NCI-H2081 (cell line): ENCODE measurements at regions not wholly inside any gene's neighbourhood (a gene's known extent, or its start where the extent isn't known, plus 50 kb on each side); places are given as distances from the start of the nearest gene placed in this dataset.
A peak's percentile ranks its signal among the peaks of the same experiment; 100 is the strongest.
"Not testable (repeated sequence)": the region's sequence is repeated elsewhere in the genome, so short reads cannot be mapped to it uniquely, and the experiment has no call there.

Source experiments
- DNase-seq, 2 experiments: peaks; one replicate each; lab custom pipeline; 2025; lab: John Stamatoyannopoulos, UW

DNA sequence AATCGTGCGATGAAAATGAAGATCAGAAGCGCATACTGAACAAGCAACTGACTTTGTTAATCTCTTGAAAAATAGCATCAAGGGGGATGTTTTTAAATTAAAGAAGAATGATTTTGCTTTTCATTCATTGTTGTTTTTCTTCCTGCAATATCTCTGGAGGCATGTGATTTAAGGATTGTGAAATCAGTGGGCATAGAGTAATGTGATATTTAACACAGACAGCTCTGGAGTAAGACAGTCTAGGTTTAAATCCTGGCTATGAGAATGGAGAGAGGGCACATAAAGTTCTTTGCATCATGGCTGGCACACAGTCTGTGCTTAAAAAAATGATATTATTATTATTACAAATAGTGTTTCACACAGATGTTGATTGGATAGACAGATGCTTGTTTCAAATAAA is 243.1 kb upstream of the NBEA start:
- DNase-seq: no peak

DNA sequence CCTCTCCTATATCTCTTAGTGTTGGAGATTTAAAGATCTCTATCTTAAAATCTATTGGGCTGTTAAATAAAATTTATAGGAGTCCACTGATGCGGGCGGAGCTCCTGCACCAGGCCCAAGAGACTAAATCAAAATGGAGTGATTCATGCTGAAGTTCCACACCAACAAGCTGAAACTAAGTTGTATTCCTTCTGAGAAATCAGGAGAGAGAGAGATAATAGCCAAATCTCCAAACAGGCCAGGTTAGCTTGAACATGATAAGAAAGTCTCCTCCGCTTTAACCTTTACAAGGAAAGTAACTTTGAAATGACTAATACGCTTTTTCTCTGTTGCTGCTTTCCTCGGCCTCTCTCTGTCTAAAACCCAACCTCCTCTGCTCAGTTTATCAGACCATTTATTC is 241.9 kb upstream of the NBEA start:
- DNase-seq: no peak

DNA sequence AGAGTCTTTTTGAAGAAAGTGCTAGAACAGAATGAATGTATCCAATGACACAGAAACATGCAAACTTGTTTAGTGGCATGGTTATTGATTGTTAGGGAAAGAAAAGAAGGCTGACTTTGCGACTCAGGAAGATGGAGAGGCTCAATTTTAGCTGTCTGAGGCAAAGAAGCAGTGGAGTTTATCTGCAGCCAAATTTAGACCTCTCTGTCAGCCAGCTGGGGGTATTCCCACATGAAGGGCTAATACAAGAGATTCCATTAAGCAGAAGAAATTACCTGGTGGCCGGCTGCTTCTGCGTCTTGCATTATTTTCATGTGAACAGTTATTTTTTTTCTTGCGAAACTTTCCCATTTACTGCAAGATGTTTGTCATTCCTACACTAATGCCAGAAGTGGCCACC is 240.2 kb upstream of the NBEA start:
- DNase-seq: no peak

DNA sequence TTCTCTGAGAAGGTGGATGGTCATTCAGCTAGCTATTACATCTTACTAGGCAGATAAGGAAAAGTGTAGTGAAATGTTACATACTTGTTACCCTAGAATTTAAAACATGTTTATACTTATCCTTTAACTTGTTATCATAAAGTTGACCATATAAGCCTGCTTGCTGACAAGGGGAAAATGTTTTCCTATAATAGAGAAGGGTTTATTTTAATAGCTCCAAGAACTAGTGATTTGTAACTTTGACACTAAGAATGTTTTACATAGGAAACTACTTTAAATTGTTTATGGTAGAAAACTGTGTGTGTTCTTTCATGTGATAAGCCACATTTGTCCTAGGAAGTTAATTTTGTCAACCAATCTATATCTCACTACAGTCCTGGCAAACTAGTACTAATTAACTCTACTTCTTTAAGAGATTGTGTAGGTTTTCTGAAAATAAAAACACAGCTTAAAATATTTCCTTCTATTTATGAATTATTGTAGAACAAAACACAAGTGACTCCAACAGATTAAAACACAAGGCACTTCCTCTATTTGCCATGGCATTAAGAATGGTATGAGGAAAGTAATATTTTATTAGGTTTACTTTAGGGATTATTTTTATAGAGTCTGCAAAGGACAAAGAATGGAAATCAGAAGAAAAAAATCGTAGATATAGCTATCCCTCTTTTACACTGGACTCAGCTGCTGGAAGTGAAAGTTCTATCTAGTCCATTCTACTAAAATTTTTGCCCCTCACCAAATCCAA is 233.3 kb upstream of the NBEA start:
- DNase-seq: no peak

DNA sequence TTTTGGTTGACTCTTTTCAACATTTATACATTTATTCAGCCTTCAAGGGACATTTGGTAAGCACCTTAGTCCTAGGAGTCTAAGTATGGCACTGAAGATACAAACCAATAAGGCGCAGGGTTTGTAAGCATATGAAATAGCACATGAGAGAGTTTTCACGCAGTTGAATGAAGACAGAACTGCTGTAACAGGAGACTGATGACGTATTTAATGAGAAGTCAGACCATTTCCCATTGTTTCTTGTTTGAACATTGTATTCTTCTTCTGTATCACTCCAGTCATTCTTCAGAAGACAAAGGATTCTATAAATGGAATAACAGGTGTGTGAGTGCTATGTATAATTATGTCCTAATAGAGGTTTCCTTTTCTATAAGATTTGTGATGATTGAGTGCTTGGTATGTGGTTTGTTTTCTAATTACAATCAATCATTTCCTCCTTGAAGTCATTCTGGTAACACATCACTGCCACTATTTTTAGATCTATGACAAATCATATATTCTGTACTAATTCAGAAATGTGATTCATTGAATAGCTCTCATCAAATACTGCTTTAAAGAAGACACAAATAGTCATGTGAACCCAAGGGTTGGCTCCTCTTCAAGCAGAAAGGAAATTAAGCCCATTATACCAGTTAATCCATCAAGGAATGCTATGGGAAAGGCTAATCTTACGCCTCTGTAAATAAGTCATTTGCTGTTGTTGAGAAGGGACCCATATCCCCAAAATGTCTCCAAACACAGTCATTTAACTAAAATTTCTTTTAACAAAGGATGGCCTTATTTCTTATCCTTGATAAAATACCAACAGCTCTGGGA is 222.8 kb upstream of the NBEA start:
- DNase-seq: peak; percentile 51 to 80

DNA sequence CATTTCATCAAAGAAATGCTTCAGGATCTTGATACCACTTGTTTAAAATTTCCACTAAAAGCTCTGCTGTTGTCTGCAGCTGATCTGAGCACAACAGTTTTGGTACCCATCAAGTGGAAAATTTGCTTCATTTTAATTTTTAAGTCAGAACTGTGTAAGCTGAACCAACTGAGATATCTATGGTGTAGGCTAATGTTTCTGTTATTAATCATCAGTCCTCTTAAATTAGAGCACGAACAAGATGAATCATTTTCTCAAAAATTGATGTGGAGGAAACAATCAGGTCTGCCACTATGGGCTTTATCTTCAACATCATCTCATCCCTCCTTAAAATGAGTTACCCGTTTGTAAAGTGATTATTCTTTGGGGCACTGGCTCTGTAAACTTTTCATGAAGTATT is 221.5 kb upstream of the NBEA start:
- no peak for DNase-seq

DNA sequence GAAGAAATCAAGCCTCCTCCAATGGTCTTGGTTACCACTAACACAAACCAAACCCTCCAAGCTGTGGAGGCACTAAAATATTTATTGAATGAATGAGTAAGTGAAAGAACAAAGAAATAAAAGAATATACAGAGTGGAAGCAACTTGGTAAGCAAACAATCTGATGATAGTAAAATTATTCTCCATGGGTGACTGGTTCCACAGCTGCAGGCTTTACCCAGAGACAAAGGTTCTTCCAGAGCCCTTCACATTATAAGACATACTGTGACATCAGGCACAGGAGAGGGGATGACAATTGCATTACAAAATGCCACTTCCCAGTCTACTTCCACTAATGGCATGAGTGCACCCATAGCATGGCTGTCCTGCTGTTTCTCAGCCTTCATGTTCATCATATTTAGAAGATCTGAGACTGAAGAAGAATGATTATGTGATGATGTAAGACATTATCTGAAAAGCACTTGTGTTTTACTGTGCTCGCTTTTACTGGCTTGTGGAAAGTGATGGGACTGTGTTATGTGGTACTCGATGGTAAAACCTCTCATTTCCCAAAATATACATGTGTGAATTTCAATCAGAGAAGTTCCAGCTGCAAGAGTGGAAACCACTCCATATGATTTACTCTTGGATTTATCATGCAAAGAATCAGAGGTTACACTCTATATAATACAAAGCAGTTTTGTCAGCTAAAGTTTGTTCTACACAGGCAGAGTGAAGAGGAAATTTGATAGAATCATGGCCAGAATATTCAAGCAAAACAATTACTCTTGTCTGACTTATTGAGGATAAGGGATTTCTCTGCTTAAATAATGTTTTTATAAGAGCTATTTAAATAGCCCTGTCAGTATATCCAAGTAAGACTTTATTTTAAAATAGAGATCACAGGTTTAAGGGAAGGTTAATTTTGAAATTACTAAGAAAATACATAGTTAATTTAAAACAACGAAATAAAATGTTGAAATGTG is 220.2 kb upstream of the NBEA start:
- no peak for DNase-seq

DNA sequence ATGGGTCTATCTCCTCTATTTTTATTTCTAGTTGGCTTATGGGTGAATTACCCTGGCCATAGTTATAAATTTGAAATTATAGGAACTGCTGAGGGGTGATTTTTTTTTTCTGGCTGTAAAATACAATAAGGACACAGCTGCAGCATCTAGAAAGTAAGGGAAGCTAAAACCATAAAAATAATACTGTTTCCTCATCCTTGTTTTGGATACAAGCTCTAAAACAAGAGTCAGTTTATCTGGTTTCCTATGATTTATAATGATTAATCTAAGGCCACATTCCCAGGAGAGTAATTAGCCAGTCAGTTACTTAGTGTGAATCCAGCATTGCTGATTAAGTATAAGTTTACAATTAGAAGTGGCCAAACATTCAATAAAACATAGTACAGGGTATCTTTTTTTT is 219.1 kb upstream of the NBEA start:
- no peak for DNase-seq

DNA sequence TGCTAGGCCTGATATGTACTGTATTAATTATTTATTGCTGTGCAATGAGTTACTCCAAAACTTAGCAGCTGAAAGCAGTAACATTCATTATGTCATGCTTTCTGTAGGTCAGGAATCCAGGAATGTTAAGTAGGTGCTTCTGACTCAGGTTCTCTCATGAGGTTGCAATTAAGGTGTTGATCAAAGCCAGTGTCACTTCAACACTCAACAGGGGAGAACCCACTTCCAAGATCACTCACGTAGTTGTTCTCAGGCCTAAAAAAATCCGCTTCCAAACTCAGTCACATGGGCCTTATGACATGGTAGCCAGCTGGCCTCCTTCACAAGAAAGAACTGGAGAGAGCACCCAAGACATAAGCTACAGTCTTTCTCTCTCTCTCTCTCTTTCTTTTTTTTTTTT is 211.1 kb upstream of the NBEA start:
- no peak for DNase-seq

DNA sequence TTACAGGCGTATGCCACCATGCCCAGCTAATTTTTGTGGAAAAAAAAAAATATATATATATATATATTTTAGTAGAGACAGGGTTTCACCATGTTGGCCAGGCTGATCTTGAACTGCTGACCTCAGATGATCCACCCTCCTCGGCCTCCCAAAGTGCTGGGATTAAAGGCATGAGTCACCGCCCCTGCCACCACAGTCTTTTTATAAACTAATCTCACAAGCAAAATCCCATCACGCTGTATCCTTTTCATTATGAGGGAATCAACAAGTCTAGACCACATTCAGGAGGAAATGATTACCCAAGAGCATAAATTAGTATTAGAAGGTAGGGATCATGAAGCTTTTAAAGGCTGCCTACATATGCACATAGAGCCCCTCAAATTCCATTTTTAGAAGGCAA is 210.6 kb upstream of the NBEA start:
- no peak for DNase-seq

DNA sequence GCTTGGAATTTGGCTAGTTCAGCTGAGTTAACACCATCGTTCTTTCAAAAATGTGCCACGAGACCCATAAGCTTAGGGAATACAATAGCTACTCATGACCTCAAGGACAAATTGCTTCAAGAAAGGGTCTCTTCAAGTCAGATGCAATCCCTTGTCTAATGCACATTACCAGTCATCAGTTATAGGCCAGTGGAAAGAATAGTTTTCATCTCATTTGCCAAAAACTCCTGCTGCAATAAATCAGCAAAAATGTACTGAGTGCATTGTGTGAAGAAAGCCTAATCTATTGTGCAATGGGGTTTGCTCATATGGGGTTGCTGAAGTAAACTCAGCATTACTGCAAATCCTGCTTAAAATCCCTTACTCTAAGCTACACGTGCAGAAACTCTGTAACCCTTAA is 208.3 kb upstream of the NBEA start:
- DNase-seq: no peak

DNA sequence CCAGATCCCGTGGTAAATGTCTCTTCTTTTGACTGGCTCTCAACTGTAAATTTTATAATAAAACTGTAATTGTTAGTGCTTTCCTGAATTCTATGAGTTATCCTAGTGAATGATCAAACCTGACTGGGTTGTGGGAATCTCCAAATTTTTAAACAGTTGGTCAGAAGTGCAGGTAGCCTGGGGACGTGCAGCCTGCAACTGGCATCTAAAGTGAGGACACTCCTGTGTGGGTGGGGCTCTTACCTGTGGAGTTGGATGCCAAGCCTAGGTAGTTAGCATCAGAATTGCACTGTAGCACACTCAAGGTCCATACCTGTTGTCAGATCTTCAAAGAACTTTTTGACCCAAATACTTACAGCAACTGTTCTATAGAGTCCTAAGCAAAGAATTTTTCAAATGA is 207.1 kb upstream of the NBEA start:
- no peak for DNase-seq

DNA sequence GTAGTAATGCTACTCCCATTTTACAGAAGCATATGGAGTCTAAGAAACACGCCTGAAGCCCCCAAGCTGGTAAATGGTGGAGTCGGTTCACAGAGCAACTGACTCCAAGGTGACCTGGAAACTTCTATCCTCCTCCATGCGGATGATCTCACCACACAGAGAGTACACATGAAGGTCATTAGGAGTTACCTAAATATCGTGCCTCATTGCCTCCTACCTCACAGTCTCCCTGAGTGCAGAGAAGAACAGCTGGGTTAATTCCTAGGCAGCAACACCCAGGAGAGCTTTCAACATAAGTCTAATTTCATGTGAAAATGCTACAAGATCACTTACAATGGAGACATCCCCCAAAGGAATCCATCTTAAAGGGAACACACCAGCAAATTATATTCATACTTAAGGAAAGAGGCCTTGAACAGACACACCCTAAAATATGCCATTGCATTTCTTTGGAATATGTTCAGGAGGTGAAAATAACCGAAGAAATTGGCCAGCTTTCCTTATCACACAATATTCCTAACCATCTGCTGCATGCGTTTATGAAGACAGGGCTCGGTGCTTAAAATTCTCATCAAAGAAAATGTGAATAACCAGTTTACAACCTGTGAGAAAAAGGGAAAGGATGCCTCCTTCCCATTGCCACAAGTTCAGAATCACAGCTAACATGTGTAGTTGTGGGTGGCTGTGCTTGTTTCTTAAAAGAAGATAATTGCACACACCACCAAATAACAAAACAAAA is 203.6 kb upstream of the NBEA start:
- peak in 1 of 2 experiments; percentile 10 for DNase-seq

DNA sequence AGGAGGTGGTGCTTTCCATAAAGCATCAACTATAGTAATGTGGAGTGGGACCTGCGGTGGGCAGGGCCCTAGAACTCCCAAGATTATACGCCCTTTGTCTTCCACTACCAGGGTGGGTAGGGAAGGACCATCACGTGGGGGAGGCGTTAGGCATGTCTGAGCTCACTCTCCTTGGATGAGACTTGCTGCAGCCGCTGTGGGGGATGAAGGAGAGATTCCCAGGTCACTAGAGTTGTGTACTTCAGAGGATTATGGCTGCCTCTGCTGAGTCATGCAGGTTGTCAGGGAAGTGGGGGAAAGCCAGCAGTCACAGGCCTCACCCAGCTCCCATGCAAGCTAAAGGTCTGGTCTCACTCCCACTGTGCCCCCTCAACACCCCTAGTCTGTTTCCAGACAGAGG is 195.0 kb upstream of the NBEA start:
- not testable (repeated sequence) for DNase-seq

DNA sequence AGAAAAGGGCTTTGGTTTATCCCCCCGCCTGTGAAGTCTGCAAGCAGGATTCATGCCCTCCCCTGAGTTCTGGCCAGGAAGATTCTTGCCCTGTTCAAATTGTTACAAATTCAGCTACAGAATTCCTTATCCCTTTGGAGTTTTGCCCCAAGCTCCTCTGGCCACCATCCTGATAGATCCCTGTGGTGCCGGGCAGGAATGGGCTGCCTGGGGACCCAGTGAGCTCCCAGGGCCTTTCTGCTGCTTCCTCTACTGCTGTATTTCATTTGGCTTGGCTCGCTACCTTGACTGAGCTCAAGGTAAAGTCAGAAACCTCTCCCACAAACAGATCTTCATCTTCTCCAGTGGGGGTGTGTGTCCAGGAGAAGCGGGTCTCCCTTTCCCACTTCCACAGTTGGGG is 194.6 kb upstream of the NBEA start:
- no peak for DNase-seq

DNA sequence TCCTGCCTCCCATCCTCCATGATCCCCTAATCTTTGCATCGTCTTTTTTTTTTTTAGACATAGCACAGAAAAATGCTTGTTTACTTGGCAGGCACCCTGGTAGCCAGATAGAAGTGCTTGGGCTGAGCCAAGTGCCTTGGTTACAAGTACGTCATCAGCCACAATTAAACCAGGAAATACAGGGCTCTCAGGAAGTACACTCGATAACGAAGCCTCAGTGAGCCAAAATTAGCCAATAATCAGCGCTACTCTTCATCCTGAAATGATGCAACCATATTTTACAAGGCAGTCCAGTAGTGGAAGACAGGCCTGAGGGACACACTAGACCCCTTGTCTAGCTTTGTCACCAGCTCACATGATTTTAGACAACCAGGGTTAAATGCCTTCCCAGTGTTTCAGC is 194.0 kb upstream of the NBEA start:
- peak in 1 of 2 experiments; percentile 42 for DNase-seq

DNA sequence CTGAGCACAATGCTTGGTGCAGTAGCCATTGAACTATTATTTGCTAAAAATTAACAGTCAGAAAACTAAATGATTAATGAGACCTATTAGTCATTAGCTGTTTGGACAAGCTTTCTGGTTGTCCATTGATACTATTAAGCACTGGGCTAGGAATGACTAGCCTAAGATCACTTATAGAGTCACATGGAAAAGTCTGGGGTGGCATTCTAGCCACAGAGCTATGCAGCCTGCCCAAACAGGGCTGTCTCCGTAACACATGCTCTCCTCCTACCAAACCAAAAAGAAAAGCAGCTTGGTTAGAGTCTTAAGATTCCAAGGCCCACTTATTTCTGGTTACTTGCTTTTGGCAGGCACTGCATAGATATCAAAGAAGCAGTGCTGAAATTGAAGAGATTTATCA is 193.5 kb upstream of the NBEA start:
- DNase-seq: no peak

DNA sequence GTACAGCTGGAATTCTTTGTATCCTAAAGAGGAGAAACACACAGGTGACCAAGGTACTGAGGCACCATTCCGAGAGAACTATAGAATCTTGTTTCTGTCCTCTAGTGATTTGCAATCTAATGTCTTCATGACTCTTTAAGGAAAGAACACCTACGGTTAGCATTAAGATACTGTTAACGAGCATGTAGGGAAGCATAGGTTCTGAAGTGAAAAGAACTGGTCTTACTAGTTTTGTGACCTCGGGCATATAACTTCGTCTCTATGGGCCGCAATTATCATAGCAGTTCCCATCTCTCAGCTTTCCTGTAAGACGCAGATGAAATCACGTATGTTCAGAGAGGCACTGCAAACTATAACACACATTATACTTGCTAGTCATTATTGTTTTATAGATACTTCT is 193.0 kb upstream of the NBEA start:
- no peak for DNase-seq

DNA sequence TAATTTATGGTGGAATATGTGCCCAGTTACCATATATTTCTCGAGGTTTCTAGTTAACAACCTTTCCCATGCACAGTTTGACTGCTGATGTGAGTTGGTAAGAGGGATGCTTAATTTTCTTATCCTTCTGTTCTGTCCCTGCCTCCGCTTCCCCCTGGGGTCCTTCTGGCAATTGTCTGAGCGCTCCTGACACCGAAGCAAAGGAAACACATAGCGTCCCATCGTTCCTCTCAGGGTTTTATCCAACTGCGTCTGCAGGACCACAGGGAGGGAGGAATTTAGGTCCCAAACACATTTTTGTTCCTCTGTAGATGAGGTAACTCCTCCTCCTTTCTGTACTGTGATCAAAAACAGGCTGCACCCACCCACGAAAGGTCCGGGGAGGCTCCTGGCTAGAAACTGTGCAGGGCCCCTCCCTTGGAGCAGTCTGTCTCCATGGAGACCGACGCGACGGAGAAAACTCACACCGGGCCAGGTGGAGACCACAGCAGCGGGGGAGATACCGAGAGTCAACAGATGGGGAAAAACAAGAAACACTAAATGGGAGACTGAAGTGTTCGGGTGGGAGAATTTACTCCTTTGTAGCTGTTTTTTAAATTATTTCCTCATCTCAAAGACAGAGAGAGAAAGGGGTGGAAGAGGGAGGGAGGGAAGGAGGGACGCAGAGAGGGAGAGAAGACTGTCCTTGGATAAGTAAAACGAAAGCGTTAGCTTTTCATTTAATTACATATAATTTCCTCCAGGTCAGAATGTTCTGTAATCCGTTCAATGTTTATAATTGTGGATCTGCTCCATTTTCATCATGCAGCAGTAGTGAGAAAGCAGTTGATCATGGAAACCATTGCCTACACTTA is 191.8 kb upstream of the NBEA start:
- peak; percentile 35 to 69 for DNase-seq

DNA sequence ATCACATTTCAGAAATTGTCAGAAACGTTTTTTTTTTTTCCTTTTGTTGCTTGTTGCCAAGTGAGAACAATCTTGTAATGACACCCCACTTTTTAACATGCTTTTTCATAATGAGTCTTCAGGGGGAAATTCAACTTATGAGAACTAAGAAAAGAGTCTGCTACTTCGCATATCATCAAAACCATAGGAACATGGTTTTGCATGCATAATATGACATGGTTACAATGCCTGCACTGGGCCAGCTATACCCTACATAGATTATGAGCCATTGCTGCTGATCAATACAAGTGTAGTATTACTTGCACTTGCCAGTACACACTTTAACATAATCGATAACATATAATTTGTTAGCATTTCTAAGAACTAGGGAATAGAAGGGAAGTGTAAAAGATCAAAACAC is 191.0 kb upstream of the NBEA start:
- no peak for DNase-seq

DNA sequence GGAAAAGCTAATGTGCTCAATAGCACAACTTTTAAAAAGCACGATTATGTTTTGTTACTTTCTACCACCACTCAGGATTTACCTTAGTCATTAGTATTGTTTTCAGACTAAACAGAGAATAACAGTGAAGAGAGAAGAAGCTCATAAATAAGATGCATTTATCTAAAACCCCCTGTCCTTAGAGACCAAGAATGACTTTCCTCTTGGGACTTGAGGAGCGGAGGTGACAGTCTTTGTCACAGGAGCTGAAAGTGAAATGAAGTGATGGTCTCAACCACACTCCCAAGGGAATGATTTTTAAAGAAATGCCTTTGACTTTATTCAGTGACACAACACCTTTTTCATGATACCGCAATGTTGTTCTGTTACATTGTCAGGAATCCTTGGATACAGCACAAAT is 190.6 kb upstream of the NBEA start:
- DNase-seq: no peak
